MM.1S (cell line): ENCODE measurements at regions not wholly inside any gene's neighbourhood (a gene's known extent, or its start where the extent isn't known, plus 50 kb on each side); places are given as distances from the start of the nearest gene placed in this dataset.

Source experiments
- DNase-seq: peaks from one replicate; pipeline ENCODE4 v3.0.0-alpha.2; 2015
- H2AFZ ChIP-seq: fragments of 300-600 bp; sonication (generic); 2 replicates; pipeline ENCODE4 v1.6.0; 2016; ENCODE audit warnings: antibody characterized with exemption, low read length
- H3F3A ChIP-seq: fragments of 300-600 bp; sonication (generic); 2 replicates; pipeline ENCODE4 v1.6.1; 2016; ENCODE audit warnings: mild to moderate bottlenecking, antibody characterized with exemption, low read length, moderate library complexity, mixed read lengths; ENCODE audit not compliant: insufficient read depth
- H3K27ac ChIP-seq: fragments of 300-600 bp; sonication (generic); 2 replicates; pipeline ENCODE4 v1.5.1; 2016; ENCODE audit warnings: mild to moderate bottlenecking, low read length
- H3K27me3 ChIP-seq: fragments of 300-600 bp; sonication (generic); replicated peaks from 2 replicates; pipeline ENCODE4 v1.6.0; 2016; ENCODE audit warnings: low read length; ENCODE audit not compliant: insufficient read depth
- H3K36me3 ChIP-seq: fragments of 300-600 bp; sonication (generic); replicated peaks from 2 replicates; pipeline ENCODE4 v1.6.1; 2016; ENCODE audit warnings: mild to moderate bottlenecking, low read length, mixed read lengths; ENCODE audit not compliant: insufficient read depth
- H3K4me1 ChIP-seq: fragments of 300-600 bp; sonication (generic); 2 replicates; pipeline ENCODE4 v1.6.1; 2016; ENCODE audit warnings: low read length, mixed read lengths
- H3K4me2 ChIP-seq: fragments of 300-600 bp; sonication (generic); 2 replicates; pipeline ENCODE4 v1.6.0; 2016; ENCODE audit warnings: low read depth, low read length
- H3K4me3 ChIP-seq: fragments of 300-600 bp; sonication (generic); 2 replicates; pipeline ENCODE4 v1.5.1; 2016; ENCODE audit warnings: low read length, mixed read lengths
- H3K79me2 ChIP-seq: fragments of 300-600 bp; sonication (generic); 2 replicates; pipeline ENCODE4 v1.6.1; 2016; ENCODE audit warnings: mixed run types, low read length, mixed read lengths
- H3K9ac ChIP-seq: fragments of 300-600 bp; sonication (generic); 2 replicates; pipeline ENCODE4 v1.6.1; 2016; ENCODE audit warnings: low read length, mixed read lengths
- H3K9me2 ChIP-seq: fragments of 300-600 bp; sonication (generic); replicated peaks from 2 replicates; pipeline ENCODE4 v1.6.1; 2016; ENCODE audit warnings: mild to moderate bottlenecking, low read length, mixed read lengths; ENCODE audit not compliant: insufficient read depth
- H3K9me3 ChIP-seq: fragments of 300-600 bp; sonication (generic); replicated peaks from 2 replicates; pipeline ENCODE4 v1.6.1; 2016; ENCODE audit warnings: mild to moderate bottlenecking, low read length, mixed read lengths; ENCODE audit not compliant: insufficient read depth
- H4K20me1 ChIP-seq: fragments of 300-600 bp; sonication (generic); 2 replicates; pipeline ENCODE4 v1.6.1; 2016; ENCODE audit warnings: mild to moderate bottlenecking, low read length, moderate library complexity, mixed read lengths; ENCODE audit not compliant: insufficient read depth
- EZH2 ChIP-seq: fragments of 300-600 bp; sonication (generic); optimal IDR thresholded peaks from 2 replicates; pipeline ENCODE3; 2017; ENCODE audit warnings: low read depth, mild to moderate bottlenecking, antibody characterized with exemption, low read length, mixed read lengths
- EZH2phosphoT487 ChIP-seq: fragments of 300-600 bp; sonication (generic); IDR thresholded peaks from 2 replicates; pipeline ENCODE4 v1.6.1; 2018; ENCODE audit warnings: antibody characterized with exemption, low read length
- TF ChIP-seq, protein P1 (sequence below): fragments of 300-600 bp; sonication (generic); IDR thresholded peaks from 2 replicates; pipeline ENCODE4 v1.5.1; 2016; ENCODE audit warnings: antibody characterized with exemption, low read length, mixed read lengths

- H3K9me2 ChIP-seq: no peaks in the 10 kb centered on the region
- no peaks in the 10 kb centered on the region for H3K4me1 ChIP-seq
- H3K27ac ChIP-seq: no peak overlapping the region
Measured at GRCh38 chr2:242063436-242063835, 193.9 kb downstream of the RTP5 start.

DNA sequence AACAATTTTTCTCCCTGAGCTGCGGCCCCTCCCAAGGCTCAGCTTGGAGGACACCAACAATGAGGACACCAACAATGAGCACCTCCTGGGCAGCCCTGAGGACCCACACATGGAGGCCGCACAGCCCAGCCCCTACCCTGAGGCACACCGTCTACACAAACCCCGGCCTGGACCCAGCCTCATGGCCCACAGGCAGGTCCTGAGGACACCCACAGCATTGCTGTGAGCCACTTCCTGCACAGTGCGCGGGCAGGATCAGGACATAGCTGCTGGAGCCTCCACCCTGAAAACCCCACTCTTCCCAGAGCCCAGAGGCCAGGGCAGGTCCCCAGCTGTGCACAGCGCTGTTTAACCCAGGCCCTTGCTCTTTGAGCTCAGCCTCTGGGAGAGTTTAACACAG is 194.3 kb downstream of the RTP5 start:
- Histone ChIP-seq H3K9ac (no peak overlapping the region), H3K27ac (no peak overlapping the region), H2AFZ (no peak overlapping the region), H3K9me2 (no peaks in the 10 kb centered on the region), H3K27me3 (no peaks in the 10 kb centered on the region; the same call in 1 of the 2 replicates), H3K4me3 (no peak overlapping the region), H3K4me1 (no peaks in the 10 kb centered on the region), H4K20me1 (no peaks in the 10 kb centered on the region), H3K4me2 (no peak overlapping the region), H3K79me2 (no peaks in the 10 kb centered on the region), H3K9me3 (no peaks in the 10 kb centered on the region), H3K36me3 (no peaks in the 10 kb centered on the region), H3F3A (no peaks in the 10 kb centered on the region)
- DNase-seq: no peak
- TF ChIP-seq EZH2 (no peak), EZH2phosphoT487 (no peak)
- TF ChIP-seq, protein P1, sequence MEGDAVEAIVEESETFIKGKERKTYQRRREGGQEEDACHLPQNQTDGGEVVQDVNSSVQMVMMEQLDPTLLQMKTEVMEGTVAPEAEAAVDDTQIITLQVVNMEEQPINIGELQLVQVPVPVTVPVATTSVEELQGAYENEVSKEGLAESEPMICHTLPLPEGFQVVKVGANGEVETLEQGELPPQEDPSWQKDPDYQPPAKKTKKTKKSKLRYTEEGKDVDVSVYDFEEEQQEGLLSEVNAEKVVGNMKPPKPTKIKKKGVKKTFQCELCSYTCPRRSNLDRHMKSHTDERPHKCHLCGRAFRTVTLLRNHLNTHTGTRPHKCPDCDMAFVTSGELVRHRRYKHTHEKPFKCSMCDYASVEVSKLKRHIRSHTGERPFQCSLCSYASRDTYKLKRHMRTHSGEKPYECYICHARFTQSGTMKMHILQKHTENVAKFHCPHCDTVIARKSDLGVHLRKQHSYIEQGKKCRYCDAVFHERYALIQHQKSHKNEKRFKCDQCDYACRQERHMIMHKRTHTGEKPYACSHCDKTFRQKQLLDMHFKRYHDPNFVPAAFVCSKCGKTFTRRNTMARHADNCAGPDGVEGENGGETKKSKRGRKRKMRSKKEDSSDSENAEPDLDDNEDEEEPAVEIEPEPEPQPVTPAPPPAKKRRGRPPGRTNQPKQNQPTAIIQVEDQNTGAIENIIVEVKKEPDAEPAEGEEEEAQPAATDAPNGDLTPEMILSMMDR: no peak

More at GRCh38 chr2:242063436-242063835, 193.9 kb downstream of the RTP5 start:
- no peak overlapping the region for H3K9ac ChIP-seq
- no peak for DNase-seq
- H3K9me3 ChIP-seq: no peaks in the 10 kb centered on the region
- no peaks in the 10 kb centered on the region for H3K36me3 ChIP-seq
- no peaks in the 10 kb centered on the region for H3F3A ChIP-seq
- peaks cover 3% of the 10 kb centered on the region; the same call in 1 of the 2 replicates for H3K27me3 ChIP-seq
- H3K4me2 ChIP-seq: no peak overlapping the region
- no peaks in the 10 kb centered on the region for H3K79me2 ChIP-seq
- no peak overlapping the region for H2AFZ ChIP-seq
- TF ChIP-seq EZH2 (no peak), EZH2phosphoT487 (no peak)
- TF ChIP-seq, protein P1: no peak
- H4K20me1 ChIP-seq: no peaks in the 10 kb centered on the region
- H3K4me3 ChIP-seq: no peak overlapping the region

- no peaks in the 10 kb centered on the region for H3K36me3 ChIP-seq
- H3K79me2 ChIP-seq: no peaks in the 10 kb centered on the region
- no peaks in the 10 kb centered on the region for H4K20me1 ChIP-seq
- H3K27ac ChIP-seq: no peak overlapping the region
- H3K27me3 ChIP-seq: no peaks in the 10 kb centered on the region; the same call in 1 of the 2 replicates
- no peak overlapping the region for H2AFZ ChIP-seq
- no peak overlapping the region for H3K4me2 ChIP-seq
- H3K9ac ChIP-seq: no peak overlapping the region
- H3K9me2 ChIP-seq: no peaks in the 10 kb centered on the region
- H3K4me1 ChIP-seq: no peaks in the 10 kb centered on the region
- no peak for DNase-seq
- TF ChIP-seq, protein P1: no peak
- TF ChIP-seq EZH2phosphoT487: no peak
- TF ChIP-seq EZH2: no peak
- no peaks in the 10 kb centered on the region for H3F3A ChIP-seq
- no peaks in the 10 kb centered on the region for H3K9me3 ChIP-seq
- H3K4me3 ChIP-seq: no peak overlapping the region
Measured at GRCh38 chr2:242064364-242065250, 195.1 kb downstream of the RTP5 start.
